GM21390 (cell line): ENCODE measurements at regions not wholly inside any gene's neighbourhood (a gene's known extent, or its start where the extent isn't known, plus 50 kb on each side); places are given as distances from the start of the nearest gene placed in this dataset.

Experiments
- ATAC-seq: cut with Tn5 transposase; IDR thresholded peaks from one replicate; pipeline ENCODE4 v1.9.1; 2021; ENCODE audit not compliant: unreplicated experiment

GRCh38 chr5:167565189-167565954 lies 726.1 kb upstream of the WWC1 start:
- ATAC-seq, result no peak

GRCh38 chr5:167570431-167570830 lies 721.0 kb upstream of the WWC1 start:
- ATAC-seq, result no peak

- no peak for ATAC-seq
Observed at GRCh38 chr5:167571824-167572223, 719.6 kb upstream of the WWC1 start.

DNA sequence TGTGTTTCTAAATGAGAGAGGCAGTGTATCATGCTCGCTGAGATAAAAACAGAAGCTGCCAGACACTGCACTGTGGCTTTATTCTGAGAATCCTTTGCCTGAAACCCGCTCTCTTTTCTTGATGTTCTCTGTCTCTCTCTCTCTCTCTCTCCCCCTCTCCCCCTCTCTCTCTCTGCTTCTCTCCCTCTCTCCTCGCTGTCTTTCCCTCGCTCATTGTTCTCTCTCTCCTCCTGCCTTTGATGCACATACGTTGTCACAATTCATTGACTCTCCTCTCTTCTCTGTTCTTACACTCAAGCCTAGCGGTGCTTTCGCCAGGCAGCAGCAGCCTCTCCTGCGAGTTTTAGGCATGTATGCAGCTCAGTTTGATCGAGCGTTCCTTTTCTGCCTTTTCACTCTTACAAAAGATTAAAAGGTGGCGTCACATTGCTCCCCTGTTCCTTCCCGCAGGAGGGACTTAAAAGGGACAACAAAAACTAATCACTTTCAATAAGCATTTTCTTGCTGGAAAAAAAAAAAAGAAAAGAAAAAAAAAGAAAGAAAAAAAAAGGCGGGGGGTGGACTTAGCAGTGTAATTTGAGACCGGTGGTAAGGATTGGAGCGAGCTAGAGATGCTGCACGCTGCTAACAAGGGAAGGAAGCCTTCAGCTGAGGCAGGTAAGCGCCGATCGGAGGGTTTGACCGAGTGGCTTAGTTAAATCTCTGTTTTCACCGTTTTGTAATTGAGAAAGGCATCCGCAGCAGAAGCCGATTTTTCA lies 717.9 kb upstream of the WWC1 start:
- no peak for ATAC-seq

- ATAC-seq, result no peak
Observed at GRCh38 chr5:167574464-167574863, 717.0 kb upstream of the WWC1 start.

DNA sequence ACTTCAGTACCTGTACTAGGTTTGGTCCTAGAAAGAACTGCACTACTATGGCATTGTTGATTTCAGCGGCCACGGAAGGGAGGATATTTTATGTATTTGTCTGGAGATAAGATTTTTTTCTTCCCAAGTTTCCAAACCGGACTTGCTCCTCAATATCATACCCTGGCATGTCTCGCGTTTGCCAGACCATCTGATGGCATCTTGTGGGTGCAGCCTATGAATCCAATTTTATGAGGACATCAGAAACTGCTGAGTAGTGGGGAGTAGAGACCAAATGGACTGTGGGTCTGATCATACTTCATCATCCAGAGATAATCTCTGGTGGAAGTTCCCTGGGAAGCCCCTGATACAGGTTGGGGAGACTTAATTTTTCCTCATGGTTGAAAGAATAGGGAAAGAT lies 716.1 kb upstream of the WWC1 start:
- no peak for ATAC-seq

DNA sequence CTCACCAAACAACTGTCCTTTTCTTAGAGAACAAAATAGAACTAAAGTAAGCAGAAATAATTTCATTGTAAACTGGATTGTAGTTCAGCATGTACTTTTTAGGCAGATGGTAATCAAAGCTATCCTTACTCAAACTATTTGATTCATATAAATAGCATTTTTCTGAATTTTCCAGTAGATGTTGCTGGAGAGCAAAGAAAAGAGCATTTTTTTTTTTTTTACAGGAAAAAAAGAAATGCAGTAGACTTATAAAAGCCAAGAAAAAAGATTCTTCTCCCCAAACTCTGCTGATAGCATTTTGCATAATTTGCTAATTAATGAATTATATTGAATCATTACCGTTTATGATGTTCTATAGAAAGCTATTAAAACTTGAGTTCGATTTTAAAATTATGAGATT lies 715.3 kb upstream of the WWC1 start:
- no peak for ATAC-seq

GRCh38 chr5:167576897-167577296 lies 714.5 kb upstream of the WWC1 start:
- no peak for ATAC-seq

DNA sequence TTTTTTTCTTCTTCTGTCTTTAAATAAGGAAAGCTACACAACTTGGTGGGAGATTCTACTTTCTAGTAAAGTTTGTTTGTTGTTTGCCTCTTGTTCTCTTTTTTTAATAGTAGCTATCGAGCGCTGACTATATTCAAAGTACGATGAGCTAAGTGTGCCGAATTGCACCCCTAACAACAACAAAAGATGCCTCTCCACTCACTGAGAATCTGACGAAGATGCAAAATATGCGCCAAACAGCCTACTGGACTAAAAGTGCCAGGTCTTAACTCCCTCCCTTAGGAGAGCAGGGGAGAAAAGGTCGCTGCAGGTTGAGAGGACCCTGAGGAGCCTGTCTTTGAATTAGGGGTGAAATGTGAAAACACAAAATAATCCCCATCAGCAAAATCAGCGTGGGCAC lies 713.8 kb upstream of the WWC1 start:
- ATAC-seq, result no peak

GRCh38 chr5:167578977-167579692 lies 712.3 kb upstream of the WWC1 start:
- no peak for ATAC-seq

DNA sequence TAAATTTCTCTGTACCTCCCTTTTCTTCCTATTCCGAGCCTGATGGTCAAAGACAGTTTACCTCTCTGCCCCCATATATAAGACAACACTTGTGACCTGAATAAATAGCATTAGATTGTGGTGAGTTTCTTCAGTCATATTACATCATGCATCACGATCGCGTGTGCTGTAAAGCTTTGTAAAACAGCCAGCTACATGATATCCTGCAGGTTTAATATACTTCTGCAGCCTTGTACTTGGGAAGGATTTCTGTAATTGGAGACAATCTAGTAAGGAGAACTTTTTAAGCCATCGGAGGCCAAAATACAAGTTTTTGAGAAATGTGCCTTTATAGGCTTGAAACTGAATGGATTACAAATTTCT lies 711.8 kb upstream of the WWC1 start:
- ATAC-seq, result no peak

GRCh38 chr5:167580608-167581007 lies 710.8 kb upstream of the WWC1 start:
- ATAC-seq, result no peak

- ATAC-seq, result no peak
Observed at GRCh38 chr5:167582283-167582682, 709.2 kb upstream of the WWC1 start.

DNA sequence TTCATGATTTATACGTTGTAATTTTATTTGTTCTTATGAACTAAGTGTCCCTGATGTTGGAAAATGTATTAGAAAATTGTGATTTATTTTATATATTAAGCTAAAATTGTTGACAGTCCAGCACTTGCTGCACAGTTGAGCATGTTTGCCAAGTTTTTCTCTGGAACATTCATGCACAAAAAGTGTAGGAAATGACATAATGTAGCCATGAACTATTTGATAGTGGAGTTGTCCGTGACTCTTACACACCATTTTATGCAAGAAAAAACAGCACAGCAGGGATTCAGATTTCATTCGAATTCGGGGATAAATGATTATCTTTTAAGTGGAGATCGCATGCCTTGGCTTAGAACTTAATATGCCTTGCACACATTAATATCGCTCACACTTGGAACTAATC lies 708.6 kb upstream of the WWC1 start:
- no peak for ATAC-seq

GRCh38 chr5:167585184-167585583 lies 706.3 kb upstream of the WWC1 start:
- ATAC-seq, result no peak

DNA sequence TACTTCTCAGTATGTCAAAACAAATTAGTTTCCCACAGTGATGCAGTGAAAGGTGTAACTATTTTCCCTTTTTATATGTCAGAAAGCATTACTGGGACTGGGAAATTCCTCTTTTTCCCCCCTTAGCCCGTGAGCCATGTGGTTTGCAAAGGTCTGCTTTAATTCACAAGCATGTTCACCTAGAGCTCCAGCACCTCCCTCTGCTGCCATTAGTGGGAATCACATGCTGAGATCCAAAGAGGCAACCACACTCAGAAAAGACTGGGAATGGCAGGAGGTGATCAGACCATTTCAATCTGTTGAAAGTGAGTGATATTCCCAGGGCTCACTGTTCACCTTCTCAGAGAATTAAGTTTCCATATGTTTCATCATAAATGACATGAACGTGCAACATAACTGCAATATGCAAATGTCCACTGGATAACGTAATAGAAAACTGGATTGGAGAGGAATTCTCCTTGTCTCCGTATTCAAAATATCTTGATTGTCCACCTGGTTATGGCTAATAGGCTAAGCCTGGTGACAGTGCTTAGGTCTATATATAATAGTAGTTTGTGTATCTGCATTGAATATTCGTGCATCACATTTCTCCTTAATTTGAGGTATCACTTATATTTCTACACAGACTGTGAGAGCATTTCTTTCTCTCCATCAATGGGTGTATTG lies 703.5 kb upstream of the WWC1 start:
- no peak for ATAC-seq

GRCh38 chr5:167592114-167592513 lies 699.3 kb upstream of the WWC1 start:
- ATAC-seq, result no peak

DNA sequence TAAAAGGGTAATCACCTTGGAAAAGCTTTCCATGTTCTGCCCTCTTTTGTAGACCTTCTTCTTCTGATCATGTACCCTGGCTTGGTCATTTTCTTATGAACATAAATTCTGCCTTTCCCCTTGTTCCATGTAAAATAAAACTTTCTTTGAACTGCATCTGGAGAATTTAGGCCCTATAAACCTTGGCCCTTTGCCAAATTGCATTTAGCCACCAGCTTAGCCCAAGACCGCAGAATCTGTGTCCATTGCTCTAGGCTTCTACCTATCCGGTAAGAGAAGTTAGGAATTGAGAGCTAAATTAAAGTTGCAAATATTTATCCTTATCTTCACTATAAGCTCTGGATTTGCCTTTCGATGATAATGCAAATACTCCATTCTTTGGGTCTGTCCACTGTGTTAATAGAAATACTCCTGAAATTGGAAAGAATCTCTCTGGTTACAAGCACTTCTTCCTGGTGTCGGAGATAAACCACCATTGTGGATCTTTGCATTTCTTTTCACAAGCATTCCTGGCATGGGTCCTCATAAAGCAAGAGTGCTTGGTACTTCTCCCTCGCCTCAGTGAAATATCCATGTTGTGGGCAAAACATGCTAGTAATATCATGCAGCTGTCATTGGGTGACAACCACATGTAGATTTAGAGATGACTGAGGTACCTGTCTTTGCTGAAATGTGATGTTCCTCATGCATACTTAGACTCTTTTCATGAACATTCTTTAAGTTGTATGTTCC lies 698.0 kb upstream of the WWC1 start:
- ATAC-seq, result no peak

- no peak for ATAC-seq
Observed at GRCh38 chr5:167594061-167594435, 697.4 kb upstream of the WWC1 start.

DNA sequence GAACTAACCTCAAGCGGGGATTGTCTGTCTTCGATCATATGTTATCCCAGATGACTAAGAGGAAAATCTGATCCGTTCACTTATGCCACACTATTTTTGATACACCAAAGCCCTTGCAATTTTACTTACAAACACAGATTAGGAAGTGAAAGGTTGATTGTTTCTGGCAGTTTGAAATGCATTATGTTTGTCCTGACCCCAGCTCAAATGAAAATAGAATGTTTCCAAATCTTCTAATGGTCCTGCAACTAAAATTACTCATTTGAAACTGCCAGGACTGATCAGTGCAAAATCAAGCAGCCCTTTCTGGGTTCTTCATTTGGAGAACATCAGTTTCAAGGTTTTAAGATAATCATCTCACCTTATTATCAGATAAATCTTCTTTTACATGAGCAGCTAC lies 696.7 kb upstream of the WWC1 start:
- no peak for ATAC-seq

DNA sequence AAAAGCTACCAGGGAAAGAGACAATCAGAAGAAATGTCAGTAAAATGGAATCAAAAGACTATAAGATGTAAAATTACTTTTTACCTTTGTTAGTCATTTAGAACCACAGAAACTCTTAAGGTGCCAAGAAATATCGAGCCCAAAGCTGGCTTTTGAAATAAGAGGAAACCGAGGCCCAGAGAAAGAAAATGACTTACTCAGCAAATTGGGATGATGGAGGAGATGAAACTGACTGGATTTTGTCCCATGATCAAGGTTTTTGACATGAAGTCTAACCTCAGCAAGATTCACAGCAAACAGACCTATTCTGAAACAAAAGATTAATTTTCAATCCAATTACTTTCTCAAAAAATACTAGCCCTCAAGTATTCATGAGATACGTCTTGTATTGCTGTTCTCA lies 696.2 kb upstream of the WWC1 start:
- no peak for ATAC-seq
